Right kidney (tissue), 1 donor: ENCODE measurements at regions not wholly inside any gene's neighbourhood (a gene's known extent, or its start where the extent isn't known, plus 50 kb on each side); places are given as distances from the start of the nearest gene placed in this dataset.
"Not testable (repeated sequence)": the region's sequence is repeated elsewhere in the genome, so short reads cannot be mapped to it uniquely, and the experiment has no call there.

Source experiments
- DNase-seq: peaks from one replicate; pipeline ENCODE4 v3.0.0-alpha.2; 2016

- DNase-seq = peak; percentile 6
Observed at GRCh38 chr4:77220828-77221613, 64.0 kb downstream of the CCNG2 start.

DNA sequence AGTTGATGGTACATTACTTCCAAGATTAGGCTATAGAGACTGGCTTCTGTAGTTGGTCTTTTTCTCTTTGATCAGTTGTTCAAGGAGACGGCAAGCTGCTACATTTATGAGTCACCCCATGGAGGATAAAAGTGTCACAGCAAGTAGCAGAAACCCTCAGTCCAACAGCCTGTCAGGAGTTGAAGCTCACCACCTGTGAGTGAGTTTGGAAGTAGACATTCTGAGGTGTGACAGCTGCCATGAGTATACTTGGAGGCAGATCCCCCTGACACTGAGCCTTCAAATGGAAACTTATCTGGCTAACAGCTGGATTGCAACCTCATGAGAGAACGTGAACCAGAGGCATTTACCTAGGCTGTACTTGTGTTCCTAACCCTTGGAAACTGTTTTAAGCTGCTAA is 68.0 kb downstream of the CCNG2 start:
- DNase-seq = peak; percentile 7

DNA sequence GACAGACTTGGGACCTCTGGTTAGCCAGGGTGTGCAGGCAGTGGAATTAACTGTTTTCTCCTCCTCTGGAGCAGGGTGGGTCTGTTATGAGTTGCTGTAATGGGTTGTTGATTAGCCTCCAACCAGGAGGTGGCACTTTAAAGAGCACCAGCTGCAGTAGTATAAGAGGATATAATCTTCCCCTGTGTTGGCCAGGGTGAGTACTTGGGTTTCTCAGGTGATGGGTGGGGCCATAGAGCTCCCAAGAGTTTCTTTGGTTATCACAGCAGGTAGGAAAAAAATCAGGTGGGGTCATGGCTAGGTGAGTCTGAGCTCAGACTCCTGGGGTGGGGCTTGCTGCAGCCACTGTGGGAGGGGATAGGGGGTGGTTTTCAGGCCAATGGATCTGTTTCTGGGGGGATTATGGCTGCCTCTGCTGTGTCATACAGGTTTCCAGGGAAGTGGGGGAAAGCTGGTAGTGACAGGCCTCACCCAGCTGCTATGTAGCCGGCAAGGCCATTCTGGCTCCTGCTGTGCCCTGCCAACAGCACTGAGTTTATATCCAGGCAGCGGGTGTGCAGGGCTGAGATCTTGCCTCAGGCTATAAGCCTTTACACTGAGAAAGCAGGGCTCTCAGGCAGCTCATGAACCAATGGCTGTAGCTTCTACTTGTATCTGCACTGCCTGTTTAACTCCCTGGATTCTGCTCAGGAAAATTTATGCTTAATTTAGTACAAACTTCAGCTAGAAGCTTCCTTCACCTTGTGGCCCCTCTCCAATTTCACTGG is 70.1 kb downstream of the CCNG2 start:
- DNase-seq = no peak

DNA sequence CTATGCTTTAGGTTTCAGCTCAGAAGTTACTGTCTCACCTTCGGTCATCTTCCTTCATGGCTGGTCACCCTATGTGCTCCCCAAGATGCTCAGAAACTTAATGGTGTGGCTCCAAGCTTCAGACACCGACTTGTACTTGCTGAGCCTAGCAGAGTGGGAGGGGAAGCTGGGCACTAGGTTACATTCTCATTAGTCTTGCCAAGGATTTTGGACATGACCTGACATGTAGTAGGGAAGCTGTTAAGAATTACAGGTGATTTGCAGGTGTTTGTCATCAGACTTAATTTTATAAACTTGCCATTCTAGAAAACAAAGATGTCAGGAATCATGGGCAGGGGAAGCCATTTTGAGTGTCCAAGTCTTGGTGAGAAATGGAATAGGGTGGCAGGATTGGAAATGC is 72.4 kb downstream of the CCNG2 start:
- no peak for DNase-seq

- no peak for DNase-seq
Observed at GRCh38 chr4:77232653-77233052, 75.6 kb downstream of the CCNG2 start.

DNA sequence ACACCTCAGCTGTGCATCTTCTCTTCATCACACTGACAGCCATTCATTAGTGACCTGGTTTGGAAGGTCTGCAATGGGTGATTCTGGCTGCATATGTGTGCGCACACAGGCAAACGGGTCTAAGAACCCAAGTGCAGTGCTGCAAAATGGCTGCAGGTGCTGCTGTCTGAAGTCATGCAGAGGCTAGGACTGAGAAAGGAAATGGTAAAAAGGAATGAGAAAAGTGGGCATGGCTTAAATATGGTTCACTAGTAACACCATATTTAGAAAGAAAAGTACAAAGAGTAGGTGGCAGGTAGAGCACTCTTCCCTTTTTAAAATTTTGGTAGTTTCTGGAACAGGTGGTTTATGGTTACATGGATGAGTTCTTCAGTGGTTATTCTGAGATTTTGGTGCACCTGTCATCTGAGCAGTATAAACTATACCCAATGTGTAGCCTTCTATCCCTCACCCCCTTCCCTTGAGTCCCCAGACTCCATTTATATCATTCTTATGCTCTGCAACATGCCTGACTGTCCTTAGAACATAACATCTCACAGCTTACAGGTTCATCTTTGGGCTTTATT is 78.4 kb downstream of the CCNG2 start:
- DNase-seq = no peak

DNA sequence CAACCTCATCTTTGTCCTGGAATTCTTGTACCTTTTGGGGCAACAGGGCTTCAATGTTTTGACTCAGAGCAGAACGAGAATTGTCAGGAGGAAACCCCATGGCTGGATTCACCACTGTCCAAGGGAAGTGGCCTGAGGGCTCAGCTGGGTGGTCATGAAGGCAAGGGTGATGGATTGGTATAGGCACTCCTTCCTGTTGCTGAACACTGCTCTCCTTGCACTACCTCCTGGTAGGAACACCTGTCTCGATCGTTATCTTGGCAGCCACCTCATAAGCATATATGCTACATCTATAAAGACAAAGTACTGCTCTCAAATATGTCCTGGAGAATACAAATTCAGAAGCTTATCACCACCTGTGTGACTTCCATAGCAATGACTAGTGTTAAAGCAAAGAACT is 79.8 kb downstream of the CCNG2 start:
- DNase-seq = no peak

DNA sequence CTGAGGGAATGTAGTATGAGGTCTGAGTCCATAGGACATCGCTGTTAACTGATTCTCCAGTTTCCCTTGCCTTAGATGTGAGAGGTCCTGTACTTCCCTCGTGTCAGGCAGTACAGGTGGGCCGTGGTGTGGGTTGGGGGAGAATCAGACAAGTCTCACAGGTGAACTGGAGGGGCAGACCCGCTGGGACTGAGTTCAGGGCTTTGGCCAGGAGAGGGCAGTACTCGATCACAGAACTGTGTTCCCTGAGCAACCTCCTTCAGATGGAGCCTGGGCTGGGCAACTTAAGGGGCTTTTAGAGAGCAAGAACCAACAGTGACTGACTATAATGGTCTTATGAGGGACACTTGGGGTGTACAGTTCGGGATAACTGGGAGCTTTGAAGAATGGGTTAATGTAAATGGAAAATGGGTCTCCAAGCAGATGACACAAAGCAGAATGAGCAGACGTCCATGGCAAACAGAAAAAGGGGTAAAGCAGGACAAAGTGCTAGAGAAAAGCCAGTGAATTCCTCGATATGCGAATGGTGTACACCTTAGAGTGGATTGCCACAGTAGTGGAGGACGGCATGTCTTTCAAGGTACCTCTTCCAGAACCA is 83.6 kb downstream of the CCNG2 start:
- DNase-seq = peak; percentile 28

DNA sequence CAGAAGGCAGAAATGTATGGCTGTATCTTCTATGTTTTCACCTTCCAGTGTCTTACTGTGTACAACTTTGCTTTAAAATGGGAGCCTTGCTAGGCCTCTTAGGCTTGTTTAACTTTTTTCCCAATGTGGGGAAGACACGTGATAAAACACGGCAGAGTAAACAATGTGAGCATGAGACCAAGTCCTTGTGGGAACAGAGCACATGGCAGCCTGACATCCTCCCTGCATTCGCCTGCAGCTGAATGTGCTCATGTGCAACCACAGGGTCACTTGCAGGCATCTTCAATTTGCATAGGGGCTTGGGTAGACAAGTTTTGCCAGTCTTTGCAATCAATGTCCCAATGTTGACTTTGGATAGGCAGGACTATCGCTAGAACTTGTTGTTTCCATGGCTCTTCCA is 91.8 kb downstream of the CCNG2 start:
- no peak for DNase-seq

- DNase-seq = no peak
Observed at GRCh38 chr4:77251751-77252150, 94.7 kb downstream of the CCNG2 start.

DNA sequence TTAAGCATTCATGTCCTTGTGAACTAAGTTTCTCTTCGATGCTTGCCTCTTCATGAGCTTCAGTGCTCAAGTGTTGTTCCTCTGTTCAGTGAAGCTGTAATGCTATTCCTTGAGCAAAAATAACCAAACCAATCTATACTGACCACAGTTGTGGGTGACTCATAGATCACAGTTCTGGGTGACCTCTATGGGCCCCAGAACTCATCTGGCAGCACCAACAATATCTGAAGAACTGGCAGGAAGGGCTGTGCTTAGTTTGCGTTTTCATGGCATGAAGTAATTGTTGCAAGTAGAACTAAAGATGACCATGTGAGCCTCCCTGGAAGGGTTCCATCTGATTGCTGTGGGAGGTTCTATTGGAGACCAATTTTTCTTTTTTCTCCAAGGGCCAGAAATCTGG is 106.2 kb downstream of the CCNG2 start:
- DNase-seq = no peak

- DNase-seq = not testable (repeated sequence)
Observed at GRCh38 chr4:77263976-77264375, 107.0 kb downstream of the CCNG2 start.

DNA sequence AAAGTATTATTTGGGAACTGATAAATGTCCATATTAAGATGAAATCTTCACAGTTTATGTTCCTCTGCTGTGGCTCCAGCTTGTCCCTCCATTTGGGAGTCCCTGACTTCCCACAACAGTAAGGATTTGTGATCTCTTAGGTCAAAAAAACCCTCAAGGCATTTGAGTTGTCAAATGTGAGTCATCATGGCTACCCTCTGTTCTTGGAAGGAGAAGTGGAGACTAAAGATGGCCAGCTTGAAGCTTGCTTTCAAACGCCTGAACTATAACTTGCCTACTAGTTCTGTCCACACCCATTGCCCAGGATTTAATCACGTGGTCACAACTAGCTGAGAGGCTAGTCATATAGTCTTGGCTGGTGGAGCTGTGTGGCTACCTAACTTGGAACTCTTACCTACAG is 107.8 kb downstream of the CCNG2 start:
- DNase-seq = no peak

- no peak for DNase-seq
Observed at GRCh38 chr4:77268108-77268507, 111.1 kb downstream of the CCNG2 start.

DNA sequence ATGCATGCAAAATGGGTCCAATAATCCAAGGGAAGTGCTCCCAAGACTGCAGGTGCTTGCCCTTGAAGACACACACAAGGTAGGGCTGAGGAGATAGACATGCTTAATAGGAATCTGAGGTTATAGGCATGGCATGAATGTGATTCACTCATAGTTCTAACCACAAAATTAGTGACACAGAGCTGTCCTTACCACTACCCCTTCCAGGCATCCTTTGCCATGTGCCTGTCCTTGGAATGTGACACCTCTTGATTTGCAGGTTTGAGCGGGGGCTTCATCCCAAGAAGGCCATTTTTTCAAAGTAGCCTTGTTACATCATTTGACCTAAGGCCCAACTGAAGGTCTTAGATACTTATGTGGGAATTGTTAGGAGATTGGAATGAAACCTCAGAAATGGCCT is 112.5 kb downstream of the CCNG2 start:
- DNase-seq = no peak

GRCh38 chr4:77273412-77273811 is 116.4 kb downstream of the CCNG2 start:
- DNase-seq = no peak

DNA sequence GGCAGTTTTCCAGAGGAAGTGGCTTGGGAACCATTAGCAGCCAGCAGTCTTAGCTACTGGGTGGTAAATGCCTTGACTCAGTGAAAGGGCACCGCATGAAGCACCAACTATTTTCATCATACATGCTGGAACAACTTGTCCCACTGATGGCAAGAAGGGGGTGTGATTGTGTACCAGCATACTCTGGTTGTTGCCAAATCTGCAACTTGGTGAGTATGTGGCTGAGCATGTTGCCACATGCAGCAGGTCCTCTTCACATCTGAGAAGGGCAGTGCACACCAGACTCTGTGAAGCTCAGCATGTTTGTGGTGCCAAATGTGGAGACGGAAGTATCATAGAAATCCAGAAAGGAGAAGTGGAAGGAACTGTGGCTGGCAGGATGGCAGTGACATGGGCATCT is 122.1 kb downstream of the CCNG2 start:
- DNase-seq = not testable (repeated sequence)

DNA sequence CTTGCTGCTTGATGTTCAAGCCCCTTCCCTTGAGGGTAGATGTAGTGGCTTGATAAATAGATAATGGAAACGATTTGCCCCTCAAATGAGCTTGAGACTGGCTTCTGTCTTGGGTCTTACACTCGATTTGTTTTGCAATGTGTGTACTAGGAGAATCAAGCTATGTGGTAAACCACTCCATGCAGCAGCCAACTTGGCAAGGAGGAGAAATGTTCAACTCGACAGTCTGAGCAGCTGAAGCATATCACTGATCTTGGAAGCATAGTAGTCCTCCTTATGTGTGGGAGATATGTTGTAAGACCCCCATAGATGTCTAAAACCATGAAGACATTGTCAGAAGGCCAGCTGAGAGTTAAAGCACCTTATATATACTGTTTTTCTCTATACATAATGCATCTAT is 125.3 kb downstream of the CCNG2 start:
- no peak for DNase-seq

DNA sequence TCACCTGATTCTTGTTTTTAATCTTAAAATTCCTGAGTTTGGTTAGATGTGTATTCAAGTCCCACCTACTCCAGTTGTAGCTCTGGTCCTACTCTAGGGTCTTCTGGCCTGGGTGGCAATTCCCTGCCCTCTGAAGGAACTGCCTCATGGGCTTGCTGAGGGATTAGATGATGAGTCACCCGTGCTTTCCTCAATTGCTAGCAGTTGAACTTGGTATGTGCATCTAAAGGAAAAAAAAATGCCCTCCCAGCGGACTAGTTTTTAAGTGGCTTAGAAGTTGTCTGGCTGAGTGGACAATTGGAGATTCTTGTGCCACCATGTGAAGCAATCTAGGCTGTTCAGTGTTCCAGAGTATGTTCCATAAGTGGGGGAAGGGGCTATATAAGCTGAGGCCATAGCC is 127.0 kb downstream of the CCNG2 start:
- DNase-seq = no peak

DNA sequence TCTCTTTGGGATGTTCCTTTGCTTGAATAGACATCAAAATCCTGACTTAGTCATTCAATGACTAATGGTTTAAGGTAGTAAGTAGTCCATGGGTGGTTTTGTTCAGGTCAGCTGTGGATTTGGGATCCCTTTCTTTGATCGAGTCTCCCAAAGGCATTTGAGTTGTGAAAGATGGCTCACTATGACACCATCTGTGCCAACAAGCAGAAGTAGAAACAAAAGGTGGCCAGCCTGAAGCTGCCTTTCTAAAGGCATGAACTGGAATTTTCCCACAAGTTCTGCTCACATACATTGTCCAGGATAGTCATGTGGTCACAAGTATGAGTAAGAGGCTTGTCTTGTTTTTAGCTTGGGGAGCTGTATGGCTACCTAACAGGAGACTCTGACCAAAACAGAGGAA is 129.9 kb downstream of the CCNG2 start:
- DNase-seq = no peak

- no peak for DNase-seq
Observed at GRCh38 chr4:77293426-77293825, 136.4 kb downstream of the CCNG2 start.

DNA sequence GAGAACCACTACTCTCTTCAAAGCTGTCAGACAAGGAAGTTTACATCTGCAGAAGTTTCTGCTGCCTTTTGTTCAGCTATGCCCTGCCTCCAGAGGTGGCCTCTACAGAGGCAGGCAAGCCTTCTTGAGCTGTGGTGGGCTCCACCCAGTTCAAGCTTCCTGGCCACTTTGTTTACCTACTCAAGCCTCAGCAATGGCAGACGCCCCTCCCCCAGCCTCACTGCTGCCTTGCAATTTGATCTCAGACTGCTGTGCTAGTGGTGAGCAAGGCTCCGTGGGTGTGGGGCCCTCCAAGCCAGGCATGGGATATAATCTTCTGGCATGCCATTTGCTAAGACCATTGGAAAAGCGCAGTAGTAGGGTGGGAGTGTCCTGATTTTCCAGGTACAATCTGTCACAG is 144.0 kb downstream of the CCNG2 start:
- DNase-seq = not testable (repeated sequence)

DNA sequence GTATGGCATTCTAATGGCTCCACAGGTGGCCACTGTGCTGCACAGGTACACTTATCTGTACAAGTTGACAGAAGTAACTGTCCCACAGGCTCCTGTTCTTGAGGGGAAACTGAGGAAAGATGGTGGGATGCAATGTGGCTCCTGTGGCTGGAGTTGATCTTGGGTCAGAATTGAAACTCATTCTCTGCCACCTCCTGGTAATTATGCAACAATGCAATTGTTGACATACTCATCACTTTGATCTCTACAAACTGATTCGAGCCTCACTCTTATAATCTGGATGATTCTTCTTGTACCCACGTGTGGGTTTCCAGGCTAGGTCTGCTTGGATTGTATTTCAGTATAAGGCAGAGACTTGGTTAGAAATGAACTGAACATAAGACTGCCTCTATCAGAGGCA is 148.8 kb downstream of the CCNG2 start:
- no peak for DNase-seq
